GM21360 (cell line): ENCODE measurements at regions not wholly inside any gene's neighbourhood (a gene's known extent, or its start where the extent isn't known, plus 50 kb on each side); places are given as distances from the start of the nearest gene placed in this dataset.
"Not testable (repeated sequence)": the region's sequence is repeated elsewhere in the genome, so short reads cannot be mapped to it uniquely, and the experiment has no call there.

ENCODE experiments used
- ATAC-seq: cut with Tn5 transposase; IDR thresholded peaks from one replicate; pipeline ENCODE4 v1.9.1; 2021; ENCODE audit warnings: mild to moderate bottlenecking, moderate library complexity; ENCODE audit not compliant: unreplicated experiment

- no peak for ATAC-seq
Measured at GRCh38 chr3:153437666-153438065, 275.6 kb downstream of the RAP2B start.

- ATAC-seq: no peak
Measured at GRCh38 chr3:153438271-153438670, 276.2 kb downstream of the RAP2B start.

- no peak for ATAC-seq
Measured at GRCh38 chr3:153439780-153440179, 277.8 kb downstream of the RAP2B start.

- ATAC-seq: no peak
Measured at GRCh38 chr3:153440311-153440710, 278.3 kb downstream of the RAP2B start.

- no peak for ATAC-seq
Measured at GRCh38 chr3:153442386-153442785, 280.4 kb downstream of the RAP2B start.

- no peak for ATAC-seq
Measured at GRCh38 chr3:153442799-153443487, 280.9 kb downstream of the RAP2B start.

GRCh38 chr3:153443961-153444360 is 281.9 kb downstream of the RAP2B start:
- no peak for ATAC-seq

GRCh38 chr3:153445817-153446216 is 283.8 kb downstream of the RAP2B start:
- ATAC-seq: no peak

GRCh38 chr3:153448151-153448829 is 286.3 kb downstream of the RAP2B start:
- no peak for ATAC-seq

- no peak for ATAC-seq
Measured at GRCh38 chr3:153456833-153457545, 295.0 kb downstream of the RAP2B start.

GRCh38 chr3:153458881-153459280 is 296.9 kb downstream of the RAP2B start:
- ATAC-seq: no peak

- no peak for ATAC-seq
Measured at GRCh38 chr3:153462545-153462944, 300.5 kb downstream of the RAP2B start.

GRCh38 chr3:153463895-153464294 is 301.9 kb downstream of the RAP2B start:
- peak; percentile 96 for ATAC-seq

GRCh38 chr3:153469162-153469561 is 307.1 kb downstream of the RAP2B start:
- no peak for ATAC-seq

GRCh38 chr3:153484842-153485241 is 322.8 kb downstream of the RAP2B start:
- ATAC-seq: peak; percentile 57

GRCh38 chr3:153495422-153495821 is 333.4 kb downstream of the RAP2B start:
- ATAC-seq: no peak

GRCh38 chr3:153502682-153503081 is 340.7 kb downstream of the RAP2B start:
- no peak for ATAC-seq

- no peak for ATAC-seq
Measured at GRCh38 chr3:153503873-153504272, 341.8 kb downstream of the RAP2B start.

- not testable (repeated sequence) for ATAC-seq
Measured at GRCh38 chr3:153506205-153506604, 344.2 kb downstream of the RAP2B start.

- ATAC-seq: not testable (repeated sequence)
Measured at GRCh38 chr3:153506686-153507085, 344.7 kb downstream of the RAP2B start.

- peak; percentile 54 for ATAC-seq
Measured at GRCh38 chr3:153513236-153513635, 351.2 kb downstream of the RAP2B start.

- no peak for ATAC-seq
Measured at GRCh38 chr3:153528473-153528872, 366.4 kb downstream of the RAP2B start.
